ENCODE measurements at regions not wholly inside any gene's neighbourhood (a gene's known extent, or its start where the extent isn't known, plus 50 kb on each side); places are given as distances from the start of the nearest gene placed in this dataset.

DNA sequence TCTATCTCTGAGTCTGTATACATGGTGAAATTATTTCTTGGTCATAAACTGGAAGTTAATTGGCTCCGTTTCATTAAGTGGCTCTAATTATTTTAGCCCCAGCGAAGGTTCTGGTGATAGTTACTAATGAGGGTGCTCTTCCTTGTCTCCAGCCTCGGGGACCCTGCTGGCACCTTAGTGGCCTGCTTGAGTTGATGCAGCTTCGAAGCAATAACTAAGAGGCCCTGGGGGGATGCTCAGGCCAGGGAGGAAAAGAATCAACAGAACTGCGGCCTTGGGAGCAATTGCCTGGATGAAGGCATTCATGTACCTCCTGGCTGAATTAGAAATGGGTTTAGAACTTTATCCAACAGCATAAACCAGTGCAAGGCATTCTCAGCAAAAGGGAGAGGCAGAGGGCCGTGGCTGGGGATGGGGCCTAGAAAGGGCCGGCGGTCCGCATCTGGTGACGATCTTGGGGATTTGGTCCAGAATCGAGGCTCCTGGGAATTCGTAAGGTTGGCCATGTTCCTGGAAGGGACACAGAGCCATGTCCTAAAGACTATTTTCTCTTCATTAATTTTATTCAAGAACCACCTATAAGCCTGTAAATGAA lies 100.0 kb upstream of the AJAP1 start:
- H3K36me3 ChIP-seq, result no peaks in the 10 kb centered on the region
- TF ChIP-seq, protein P1, sequence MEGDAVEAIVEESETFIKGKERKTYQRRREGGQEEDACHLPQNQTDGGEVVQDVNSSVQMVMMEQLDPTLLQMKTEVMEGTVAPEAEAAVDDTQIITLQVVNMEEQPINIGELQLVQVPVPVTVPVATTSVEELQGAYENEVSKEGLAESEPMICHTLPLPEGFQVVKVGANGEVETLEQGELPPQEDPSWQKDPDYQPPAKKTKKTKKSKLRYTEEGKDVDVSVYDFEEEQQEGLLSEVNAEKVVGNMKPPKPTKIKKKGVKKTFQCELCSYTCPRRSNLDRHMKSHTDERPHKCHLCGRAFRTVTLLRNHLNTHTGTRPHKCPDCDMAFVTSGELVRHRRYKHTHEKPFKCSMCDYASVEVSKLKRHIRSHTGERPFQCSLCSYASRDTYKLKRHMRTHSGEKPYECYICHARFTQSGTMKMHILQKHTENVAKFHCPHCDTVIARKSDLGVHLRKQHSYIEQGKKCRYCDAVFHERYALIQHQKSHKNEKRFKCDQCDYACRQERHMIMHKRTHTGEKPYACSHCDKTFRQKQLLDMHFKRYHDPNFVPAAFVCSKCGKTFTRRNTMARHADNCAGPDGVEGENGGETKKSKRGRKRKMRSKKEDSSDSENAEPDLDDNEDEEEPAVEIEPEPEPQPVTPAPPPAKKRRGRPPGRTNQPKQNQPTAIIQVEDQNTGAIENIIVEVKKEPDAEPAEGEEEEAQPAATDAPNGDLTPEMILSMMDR (IDR thresholded peaks at IDR 0.05; ENCODE audit: low read depth, low read length), result no peak
- H3K27ac ChIP-seq, result no peak overlapping the region
- peaks cover 42% of the 10 kb centered on the region for H3K27me3 ChIP-seq (ENCODE audit: insufficient read depth, low read depth, severe bottlenecking)
- DNase-seq, result no peak
- no peaks in the 10 kb centered on the region for H3K9me3 ChIP-seq (ENCODE audit: severe bottlenecking)
- H3K4me3 ChIP-seq (ENCODE audit: low read depth, low read length), result no peak overlapping the region

GRCh38 chr1:4557949-4558348 lies 96.5 kb upstream of the AJAP1 start:
- H3K27ac ChIP-seq, result no peak overlapping the region
- H3K9me3 ChIP-seq (ENCODE audit: severe bottlenecking), result no peaks in the 10 kb centered on the region
- no peak for DNase-seq
- peaks cover 37% of the 10 kb centered on the region for H3K27me3 ChIP-seq (ENCODE audit: insufficient read depth, low read depth, severe bottlenecking)
- H3K36me3 ChIP-seq, result no peaks in the 10 kb centered on the region
- H3K4me3 ChIP-seq (ENCODE audit: low read depth, low read length), result no peak overlapping the region
- TF ChIP-seq, protein P1 (IDR thresholded peaks at IDR 0.05; ENCODE audit: low read depth, low read length), result no peak

- no peak overlapping the region for H3K27ac ChIP-seq
Observed at GRCh38 chr1:4561205-4561604, 93.2 kb upstream of the AJAP1 start.

DNA sequence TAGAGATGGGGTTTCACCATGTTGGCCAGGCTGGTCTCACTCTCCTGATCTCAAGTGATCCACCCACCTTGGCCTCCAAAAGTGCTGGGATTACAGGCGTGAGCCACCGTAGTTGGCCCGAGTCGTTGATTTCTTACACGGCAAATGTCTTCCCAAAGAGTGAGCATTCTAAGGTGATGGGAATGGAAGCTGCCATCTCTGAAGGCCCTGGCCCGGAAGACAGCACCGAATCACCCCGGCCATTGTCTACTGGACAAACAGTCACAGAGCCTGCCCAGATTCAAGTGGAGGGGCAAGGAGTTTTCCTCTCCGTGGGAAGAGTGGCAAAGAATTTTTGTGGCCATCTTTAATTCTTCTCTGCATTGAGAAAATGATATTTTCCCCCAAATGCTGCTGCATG lies 92.1 kb upstream of the AJAP1 start:
- H3K9me3 ChIP-seq (ENCODE audit: severe bottlenecking), result no peaks in the 10 kb centered on the region

More at GRCh38 chr1:4561205-4561604, 93.2 kb upstream of the AJAP1 start:
- Histone ChIP-seq H3K27me3 (ENCODE audit: insufficient read depth, low read depth, severe bottlenecking) (peaks cover 25% of the 10 kb centered on the region), H3K36me3 (no peaks in the 10 kb centered on the region), H3K4me3 (ENCODE audit: low read depth, low read length) (no peak overlapping the region), H3K9me3 (ENCODE audit: severe bottlenecking) (no peaks in the 10 kb centered on the region)
- no peak for DNase-seq
- TF ChIP-seq, protein P1 (IDR thresholded peaks at IDR 0.05; ENCODE audit: low read depth, low read length), result no peak

DNA sequence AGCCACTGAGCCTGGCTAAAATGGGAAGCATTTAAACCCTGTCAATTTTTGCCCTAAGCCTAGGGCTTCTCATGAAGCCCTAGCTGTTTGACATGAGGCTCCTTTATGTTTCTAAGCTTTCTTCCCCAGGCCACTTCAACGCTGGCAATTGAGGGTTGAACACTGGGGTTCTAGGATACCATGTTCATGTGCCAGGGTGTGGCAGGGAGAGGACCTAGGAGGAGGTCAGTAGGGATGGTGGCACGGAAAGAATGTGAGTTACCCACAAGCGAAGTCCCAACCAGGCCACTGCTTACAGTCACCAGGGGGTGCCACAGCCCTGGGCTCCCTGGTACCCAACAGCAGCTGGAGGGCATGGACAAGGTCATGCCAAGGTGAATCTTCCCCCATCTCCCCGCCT lies 90.8 kb upstream of the AJAP1 start:
- no peak overlapping the region for H3K27ac ChIP-seq
- DNase-seq, result no peak
- peaks cover 16% of the 10 kb centered on the region for H3K27me3 ChIP-seq (ENCODE audit: insufficient read depth, low read depth, severe bottlenecking)
- H3K9me3 ChIP-seq (ENCODE audit: severe bottlenecking), result no peaks in the 10 kb centered on the region
- no peak overlapping the region for H3K4me3 ChIP-seq (ENCODE audit: low read depth, low read length)
- TF ChIP-seq, protein P1 (IDR thresholded peaks at IDR 0.05; ENCODE audit: low read depth, low read length), result no peak
- no peaks in the 10 kb centered on the region for H3K36me3 ChIP-seq

More for the DNA sequence above, 92.1 kb upstream of the AJAP1 start:
- H3K27me3 ChIP-seq (ENCODE audit: insufficient read depth, low read depth, severe bottlenecking), result peaks cover 22% of the 10 kb centered on the region
- no peak overlapping the region for H3K27ac ChIP-seq
- H3K36me3 ChIP-seq, result no peaks in the 10 kb centered on the region
- no peak overlapping the region for H3K4me3 ChIP-seq (ENCODE audit: low read depth, low read length)
- DNase-seq, result no peak
- TF ChIP-seq, protein P1 (IDR thresholded peaks at IDR 0.05; ENCODE audit: low read depth, low read length), result no peak

DNA sequence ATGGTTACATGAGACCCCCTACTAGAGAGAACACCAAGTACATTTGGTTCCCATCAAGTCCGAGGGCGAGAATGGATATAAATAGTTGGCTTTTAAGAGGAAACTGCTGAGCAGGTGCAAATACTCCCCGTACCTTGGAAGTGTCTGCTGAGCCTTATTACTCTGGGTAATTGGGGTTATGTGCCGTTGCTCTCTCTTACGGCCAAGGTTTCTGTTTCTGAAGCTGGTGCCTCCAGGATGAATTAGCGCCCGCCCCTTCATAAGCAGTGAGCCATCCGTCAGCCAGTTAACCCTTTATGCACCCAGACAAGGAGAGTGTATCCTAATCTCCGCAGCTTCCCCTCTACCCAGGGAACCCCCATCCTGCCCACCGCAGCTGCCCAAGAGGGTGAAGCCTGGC lies 90.4 kb upstream of the AJAP1 start:
- Histone ChIP-seq H3K27ac (no peak overlapping the region), H3K27me3 (ENCODE audit: insufficient read depth, low read depth, severe bottlenecking) (peaks cover 14% of the 10 kb centered on the region), H3K36me3 (no peaks in the 10 kb centered on the region), H3K4me3 (ENCODE audit: low read depth, low read length) (no peak overlapping the region), H3K9me3 (ENCODE audit: severe bottlenecking) (no peaks in the 10 kb centered on the region)
- no peak for DNase-seq
- TF ChIP-seq, protein P1 (IDR thresholded peaks at IDR 0.05; ENCODE audit: low read depth, low read length), result no peak
